Neural cell (in vitro differentiated cells): ENCODE measurements at regions not wholly inside any gene's neighbourhood (a gene's known extent, or its start where the extent isn't known, plus 50 kb on each side); places are given as distances from the start of the nearest gene placed in this dataset.

ENCODE experiments used
- H2AFZ ChIP-seq: fragments of 200-600, 300-800 bp; sonication (generic), shearing (Covaris generic); 2 replicates; pipeline ENCODE4 v1.6.0; 2014; ENCODE audit warnings: low read depth, mild to moderate bottlenecking, antibody characterized with exemption, low read length, moderate library complexity
- H3F3A ChIP-seq: fragments of 200-600 bp; shearing (Covaris generic); 2 replicates; pipeline ENCODE4 v1.6.1; 2016; ENCODE audit warnings: mild to moderate bottlenecking, moderate library complexity, mixed read lengths, antibody characterized with exemption, low read length; ENCODE audit not compliant: insufficient read depth, poor library complexity, severe bottlenecking
- H3K27ac ChIP-seq: fragments of 200-600, 300-800 bp; sonication (generic), shearing (Covaris generic); 2 replicates; pipeline ENCODE4 v1.5.1; 2014; ENCODE audit warnings: mild to moderate bottlenecking, low read length, moderate library complexity
- H3K27me3 ChIP-seq: fragments of 300-800, 200-600 bp; sonication (generic), shearing (Covaris generic); 2 replicates; pipeline ENCODE4 v1.6.0; 2014; ENCODE audit warnings: mild to moderate bottlenecking, low read depth, low read length, moderate library complexity; ENCODE audit not compliant: insufficient read depth
- H3K36me3 ChIP-seq: fragments of 300-800, 200-600 bp; sonication (generic), shearing (Covaris generic); 2 replicates; pipeline ENCODE4 v1.5.1; 2014; ENCODE audit warnings: mild to moderate bottlenecking, antibody characterized with exemption, low read length, moderate library complexity; ENCODE audit not compliant: insufficient read depth
- H3K4me2 ChIP-seq: fragments of 300-800, 200-600 bp; sonication (generic), shearing (Covaris generic); 2 replicates; pipeline ENCODE4 v1.6.0; 2014; ENCODE audit warnings: mild to moderate bottlenecking, low read length
- H3K4me3 ChIP-seq: fragments of 300-800, 200-600 bp; sonication (generic), shearing (Covaris generic); 2 replicates; pipeline ENCODE4 v1.5.1; 2014; ENCODE audit warnings: mild to moderate bottlenecking, low read length, moderate library complexity
- H3K79me2 ChIP-seq: fragments of 200-600 bp; shearing (Covaris generic); replicated peaks from 2 replicates; pipeline ENCODE4 v1.6.0; 2014; ENCODE audit warnings: mild to moderate bottlenecking, low read length, moderate library complexity; ENCODE audit not compliant: insufficient read depth
- H3K9ac ChIP-seq: fragments of 300-800, 200-600 bp; sonication (generic), shearing (Covaris generic); 2 replicates; pipeline ENCODE4 v1.6.1; 2016; ENCODE audit warnings: mild to moderate bottlenecking, low read length, mixed read lengths
- H3K9me2 ChIP-seq: fragments of 200-600 bp; shearing (Covaris generic); 2 replicates; pipeline ENCODE4 v1.6.1; 2016; ENCODE audit warnings: mild to moderate bottlenecking, low read length, mixed read lengths; ENCODE audit not compliant: insufficient read depth
- H3K9me3 ChIP-seq: fragments of 200-600, 300-800 bp; sonication (generic), shearing (Covaris generic); 2 replicates; pipeline ENCODE4 v1.6.1; 2016; ENCODE audit warnings: mild to moderate bottlenecking, mixed run types, low read length, moderate library complexity, mixed read lengths
- H4K20me1 ChIP-seq: fragments of 200-600 bp; shearing (Covaris generic); 2 replicates; pipeline ENCODE4 v1.6.1; 2016; ENCODE audit warnings: mild to moderate bottlenecking, mixed run types; ENCODE audit not compliant: insufficient read depth
- EP300 ChIP-seq: fragments of 450-650 bp; conservative IDR thresholded peaks from 2 replicates; pipeline ENCODE4 v1.6.1; 2014; ENCODE audit warnings: antibody characterized with exemption, mild to moderate bottlenecking, moderate library complexity; ENCODE audit not compliant: poor library complexity, severe bottlenecking
- EZH2 ChIP-seq: fragments of 200-600, 300-800 bp; shearing (Covaris generic), sonication (generic); IDR thresholded peaks from 2 replicates; pipeline ENCODE4 v1.6.1; 2014; ENCODE audit warnings: antibody characterized with exemption, low read length, borderline replicate concordance, mild to moderate bottlenecking; ENCODE audit not compliant: insufficient read depth, poor library complexity, severe bottlenecking
- MXI1 ChIP-seq: fragments of 450-650 bp; conservative IDR thresholded peaks from 2 replicates; pipeline ENCODE4 v1.6.1; 2014; ENCODE audit warnings: antibody characterized with exemption, mild to moderate bottlenecking; ENCODE audit not compliant: poor library complexity, severe bottlenecking
- POLR2AphosphoS5 ChIP-seq: IDR thresholded peaks from 2 replicates; pipeline ENCODE4 v1.6.1; 2012
- RAD21 ChIP-seq: fragments of 450-650 bp; conservative IDR thresholded peaks from 2 replicates; pipeline ENCODE4 v1.6.1; 2014; ENCODE audit warnings: antibody characterized with exemption, mild to moderate bottlenecking, moderate library complexity
- SMC3 ChIP-seq: fragments of 450-650 bp; conservative IDR thresholded peaks from 2 replicates; pipeline ENCODE4 v1.6.1; 2014; ENCODE audit warnings: antibody characterized with exemption, mild to moderate bottlenecking, moderate library complexity; ENCODE audit not compliant: poor library complexity
- TAF1 ChIP-seq: IDR thresholded peaks from 2 replicates; pipeline ENCODE4 v1.6.1; 2012; ENCODE audit warnings: low read depth
- TF ChIP-seq, protein P1 (sequence below): IDR thresholded peaks from 2 replicates; pipeline ENCODE4 v1.6.1; 2012; ENCODE audit warnings: borderline replicate concordance
- TF ChIP-seq, protein P2 (sequence below): fragments of 450-650 bp; IDR thresholded peaks from 2 replicates; pipeline ENCODE4 v1.5.1; 2014; ENCODE audit warnings: antibody characterized with exemption, mild to moderate bottlenecking, moderate library complexity; ENCODE audit not compliant: poor library complexity, severe bottlenecking

GRCh38 chr5:82473262-82473661, 195.1 kb upstream of the RPS23 start:
- Histone ChIP-seq H3K9ac (no peak overlapping the region), H3K79me2 (no peaks in the 10 kb centered on the region), H3K4me2 (no peak overlapping the region), H3K36me3 (no peaks in the 10 kb centered on the region), H3K4me3 (no peak overlapping the region), H4K20me1 (no peaks in the 10 kb centered on the region), H3F3A (no peaks in the 10 kb centered on the region), H3K27me3 (no peaks in the 10 kb centered on the region), H2AFZ (no peak overlapping the region), H3K9me2 (no peaks in the 10 kb centered on the region), H3K27ac (no peak overlapping the region), H3K9me3 (no peaks in the 10 kb centered on the region)
- TF ChIP-seq TAF1 (no peak), EP300 (no peak), SMC3 (no peak), RAD21 (no peak), MXI1 (no peak)
- TF ChIP-seq, protein P1, sequence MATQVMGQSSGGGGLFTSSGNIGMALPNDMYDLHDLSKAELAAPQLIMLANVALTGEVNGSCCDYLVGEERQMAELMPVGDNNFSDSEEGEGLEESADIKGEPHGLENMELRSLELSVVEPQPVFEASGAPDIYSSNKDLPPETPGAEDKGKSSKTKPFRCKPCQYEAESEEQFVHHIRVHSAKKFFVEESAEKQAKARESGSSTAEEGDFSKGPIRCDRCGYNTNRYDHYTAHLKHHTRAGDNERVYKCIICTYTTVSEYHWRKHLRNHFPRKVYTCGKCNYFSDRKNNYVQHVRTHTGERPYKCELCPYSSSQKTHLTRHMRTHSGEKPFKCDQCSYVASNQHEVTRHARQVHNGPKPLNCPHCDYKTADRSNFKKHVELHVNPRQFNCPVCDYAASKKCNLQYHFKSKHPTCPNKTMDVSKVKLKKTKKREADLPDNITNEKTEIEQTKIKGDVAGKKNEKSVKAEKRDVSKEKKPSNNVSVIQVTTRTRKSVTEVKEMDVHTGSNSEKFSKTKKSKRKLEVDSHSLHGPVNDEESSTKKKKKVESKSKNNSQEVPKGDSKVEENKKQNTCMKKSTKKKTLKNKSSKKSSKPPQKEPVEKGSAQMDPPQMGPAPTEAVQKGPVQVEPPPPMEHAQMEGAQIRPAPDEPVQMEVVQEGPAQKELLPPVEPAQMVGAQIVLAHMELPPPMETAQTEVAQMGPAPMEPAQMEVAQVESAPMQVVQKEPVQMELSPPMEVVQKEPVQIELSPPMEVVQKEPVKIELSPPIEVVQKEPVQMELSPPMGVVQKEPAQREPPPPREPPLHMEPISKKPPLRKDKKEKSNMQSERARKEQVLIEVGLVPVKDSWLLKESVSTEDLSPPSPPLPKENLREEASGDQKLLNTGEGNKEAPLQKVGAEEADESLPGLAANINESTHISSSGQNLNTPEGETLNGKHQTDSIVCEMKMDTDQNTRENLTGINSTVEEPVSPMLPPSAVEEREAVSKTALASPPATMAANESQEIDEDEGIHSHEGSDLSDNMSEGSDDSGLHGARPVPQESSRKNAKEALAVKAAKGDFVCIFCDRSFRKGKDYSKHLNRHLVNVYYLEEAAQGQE: no peak

DNA sequence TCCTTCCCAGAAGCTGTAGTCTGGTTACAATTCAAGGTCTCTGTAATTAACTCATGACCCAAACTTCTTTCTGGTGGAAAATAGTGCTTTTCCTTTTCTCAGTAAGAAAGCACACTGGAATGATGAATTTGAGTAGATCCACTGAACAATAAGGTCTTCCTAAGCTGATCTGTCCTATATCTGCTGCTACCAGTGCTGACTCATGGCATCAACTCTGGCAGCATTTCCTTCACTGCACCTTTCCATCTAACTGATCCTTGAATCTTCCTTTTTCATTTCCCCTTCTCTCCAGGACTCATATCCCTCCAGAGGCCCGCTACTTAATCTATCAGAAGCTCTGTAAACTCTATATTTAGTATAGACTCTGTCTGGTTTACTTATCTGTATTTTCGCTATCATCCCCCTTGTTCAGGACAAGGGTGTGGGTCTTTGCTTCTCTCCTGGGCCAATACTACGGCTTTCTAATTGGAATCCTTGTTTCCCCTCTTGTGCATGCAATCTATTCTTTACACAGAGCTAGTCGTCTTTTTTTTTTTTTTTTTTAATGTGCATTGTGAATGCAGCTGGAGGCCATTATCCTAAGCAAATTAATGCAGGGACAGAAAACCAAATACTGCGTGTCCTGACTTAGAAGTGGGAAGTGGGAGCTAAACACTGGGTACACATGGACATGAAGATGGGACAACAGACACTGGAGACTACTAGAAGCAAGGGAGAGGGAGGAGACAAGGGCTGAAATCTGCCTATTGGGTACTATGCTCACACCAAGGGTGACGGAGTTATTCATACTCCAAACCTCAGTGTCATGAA, 192.2 kb upstream of the RPS23 start:
- H3K79me2 ChIP-seq: no peaks in the 10 kb centered on the region
- H3K4me3 ChIP-seq: no peak overlapping the region
- H3K36me3 ChIP-seq: no peaks in the 10 kb centered on the region
- no peaks in the 10 kb centered on the region for H3K9me2 ChIP-seq
- no peak overlapping the region for H3K4me2 ChIP-seq
- no peak overlapping the region for H2AFZ ChIP-seq
- no peak overlapping the region for H3K27ac ChIP-seq
- no peaks in the 10 kb centered on the region for H3K27me3 ChIP-seq
- no peak overlapping the region for H3K9ac ChIP-seq
- H4K20me1 ChIP-seq: no peaks in the 10 kb centered on the region
- TF ChIP-seq SMC3 (no peak), POLR2AphosphoS5 (no peak), MXI1 (no peak), EZH2 (no peak), EP300 (no peak), RAD21 (no peak), TAF1 (no peak)
- TF ChIP-seq, protein P2, sequence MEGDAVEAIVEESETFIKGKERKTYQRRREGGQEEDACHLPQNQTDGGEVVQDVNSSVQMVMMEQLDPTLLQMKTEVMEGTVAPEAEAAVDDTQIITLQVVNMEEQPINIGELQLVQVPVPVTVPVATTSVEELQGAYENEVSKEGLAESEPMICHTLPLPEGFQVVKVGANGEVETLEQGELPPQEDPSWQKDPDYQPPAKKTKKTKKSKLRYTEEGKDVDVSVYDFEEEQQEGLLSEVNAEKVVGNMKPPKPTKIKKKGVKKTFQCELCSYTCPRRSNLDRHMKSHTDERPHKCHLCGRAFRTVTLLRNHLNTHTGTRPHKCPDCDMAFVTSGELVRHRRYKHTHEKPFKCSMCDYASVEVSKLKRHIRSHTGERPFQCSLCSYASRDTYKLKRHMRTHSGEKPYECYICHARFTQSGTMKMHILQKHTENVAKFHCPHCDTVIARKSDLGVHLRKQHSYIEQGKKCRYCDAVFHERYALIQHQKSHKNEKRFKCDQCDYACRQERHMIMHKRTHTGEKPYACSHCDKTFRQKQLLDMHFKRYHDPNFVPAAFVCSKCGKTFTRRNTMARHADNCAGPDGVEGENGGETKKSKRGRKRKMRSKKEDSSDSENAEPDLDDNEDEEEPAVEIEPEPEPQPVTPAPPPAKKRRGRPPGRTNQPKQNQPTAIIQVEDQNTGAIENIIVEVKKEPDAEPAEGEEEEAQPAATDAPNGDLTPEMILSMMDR: no peak
- TF ChIP-seq, protein P1: no peak
- H3K9me3 ChIP-seq: no peaks in the 10 kb centered on the region
- H3F3A ChIP-seq: no peaks in the 10 kb centered on the region
